ENCODE measurements at regions not wholly inside any gene's neighbourhood (a gene's known extent, or its start where the extent isn't known, plus 50 kb on each side); places are given as distances from the start of the nearest gene placed in this dataset.
A peak's percentile ranks its signal among the peaks of the same experiment; 100 is the strongest.

DNA sequence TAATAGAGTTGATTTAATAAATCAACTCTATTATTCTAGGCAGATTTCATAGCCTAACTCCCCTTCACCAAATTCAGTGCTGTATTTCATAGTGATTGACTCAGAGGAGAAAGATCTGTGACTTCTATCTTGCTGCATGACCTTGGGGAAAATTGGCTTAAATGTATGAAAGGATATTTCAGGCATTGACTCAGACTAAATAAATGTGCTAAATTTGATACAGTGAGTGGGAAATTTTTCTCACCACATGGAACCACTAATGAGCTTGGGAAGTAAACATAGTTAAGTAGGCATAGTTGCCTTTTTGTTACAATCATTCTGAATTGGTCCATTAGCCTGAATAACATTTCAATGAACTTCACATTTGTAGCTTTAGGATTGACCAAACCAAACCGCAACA, 89.0 kb upstream of the PRPS1L1 start:
- intact Hi-C loops (cut with micrococcal nuclease): no loop called here
- H3K4me1 ChIP-seq (ENCODE audit: insufficient read depth, low read length): no peaks in the 10 kb centered on the region
- POLR2A ChIA-PET (ENCODE audit: unreplicated experiment): no interaction called here

GRCh38 chr7:18117482-18117881, 89.8 kb upstream of the PRPS1L1 start:
- Histone ChIP-seq H3K79me2 (ENCODE audit: low read length) (no peaks in the 10 kb centered on the region), H4K20me1 (ENCODE audit: low read length) (no peaks in the 10 kb centered on the region), H3K9me2 (replicated peaks; ENCODE audit: low read length) (no peaks in the 10 kb centered on the region), H3K4me1 (ENCODE audit: insufficient read depth, low read length) (no peaks in the 10 kb centered on the region), H2AFZ (ENCODE audit: low read length) (no peak overlapping the region), H3K27me3 (ENCODE audit: low read length) (no peaks in the 10 kb centered on the region), H3K9ac (ENCODE audit: low read length) (no peak overlapping the region), H3K4me2 (ENCODE audit: low read length) (no peak overlapping the region), H3F3A (ENCODE audit: low read length, unreplicated experiment) (no peaks in the 10 kb centered on the region), H3K9me3 (ENCODE audit: low read length) (no peaks in the 10 kb centered on the region), H3K36me3 (ENCODE audit: low read depth, low read length) (no peaks in the 10 kb centered on the region), H3K27ac (ENCODE audit: low read length) (no peak overlapping the region), H3K4me3 (ENCODE audit: low read length) (no peak overlapping the region)
- intact Hi-C loops (cut with micrococcal nuclease): no loop called here
- ATAC-seq: no peak
- no TSS peak for BruUV-seq (replicated peaks)
- TF ChIP-seq EZH2phosphoT487 (IDR thresholded peaks at IDR 0.05; ENCODE audit: borderline replicate concordance, low read length) (no peak), CTCF (conservative IDR thresholded peaks at IDR 0.05; ENCODE audit: low read depth, low read length) (no peak), EZH2 (IDR thresholded peaks at IDR 0.05; ENCODE audit: low read length, unreplicated experiment) (no peak)
- DNase-seq: no peak
- ChIA-PET CTCF (no interaction called here), POLR2A (ENCODE audit: unreplicated experiment) (interaction anchor here (0.6 kb wide), 1 partner anchor 120 kb away, joined by 3 read pairs; no protein-coding TSS in a partner anchor)

More for the DNA sequence above, 89.0 kb upstream of the PRPS1L1 start:
- no peaks in the 10 kb centered on the region for H3K36me3 ChIP-seq (ENCODE audit: low read depth, low read length)
- DNase-seq (no peak), ATAC-seq (no peak)
- CTCF ChIA-PET: no interaction called here
- no peaks in the 10 kb centered on the region for H4K20me1 ChIP-seq (ENCODE audit: low read length)
- no peak for TF ChIP-seq EZH2 (IDR thresholded peaks at IDR 0.05; ENCODE audit: low read length, unreplicated experiment)
- TF ChIP-seq EZH2phosphoT487 (IDR thresholded peaks at IDR 0.05; ENCODE audit: borderline replicate concordance, low read length): no peak
- no peaks in the 10 kb centered on the region for H3K79me2 ChIP-seq (ENCODE audit: low read length)
- no peak overlapping the region for H2AFZ ChIP-seq (ENCODE audit: low read length)
- H3K9me3 ChIP-seq (ENCODE audit: low read length): no peaks in the 10 kb centered on the region
- no TSS peak for BruUV-seq (replicated peaks)
- H3K4me2 ChIP-seq (ENCODE audit: low read length): no peak overlapping the region
- H3K27ac ChIP-seq (ENCODE audit: low read length): no peak overlapping the region
- no peaks in the 10 kb centered on the region for H3F3A ChIP-seq (ENCODE audit: low read length, unreplicated experiment)
- H3K4me3 ChIP-seq (ENCODE audit: low read length): no peak overlapping the region
- no peaks in the 10 kb centered on the region for H3K9me2 ChIP-seq (replicated peaks; ENCODE audit: low read length)
- H3K9ac ChIP-seq (ENCODE audit: low read length): no peak overlapping the region
- H3K27me3 ChIP-seq (ENCODE audit: low read length): no peaks in the 10 kb centered on the region

DNA sequence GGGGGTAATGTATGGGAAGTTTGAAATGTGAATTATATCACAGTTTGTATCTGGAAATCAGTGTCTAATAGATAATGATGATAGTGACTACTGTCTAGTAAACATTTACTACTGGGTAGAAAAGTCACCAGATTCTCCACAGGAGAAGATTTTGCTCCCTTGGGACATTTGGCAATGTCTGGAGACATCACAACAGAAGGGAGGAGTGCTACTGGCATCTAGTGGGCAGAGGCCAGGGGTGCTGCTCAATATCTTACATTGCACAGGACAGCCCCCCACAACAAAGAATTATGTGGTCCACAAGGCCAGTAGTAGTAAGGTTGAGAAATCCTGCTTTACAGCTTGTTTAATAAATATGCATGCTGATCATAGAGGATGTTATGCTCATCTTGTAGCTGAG, 92.3 kb upstream of the PRPS1L1 start:
- CTCF ChIA-PET: no interaction called here
- no peak overlapping the region for H3K27ac ChIP-seq (ENCODE audit: low read length)
- H3K4me3 ChIP-seq (ENCODE audit: low read length): no peak overlapping the region
- H3K36me3 ChIP-seq (ENCODE audit: low read depth, low read length): no peaks in the 10 kb centered on the region
- H2AFZ ChIP-seq (ENCODE audit: low read length): no peak overlapping the region
- TF ChIP-seq EZH2phosphoT487 (IDR thresholded peaks at IDR 0.05; ENCODE audit: borderline replicate concordance, low read length) (no peak), CTCF (conservative IDR thresholded peaks at IDR 0.05; ENCODE audit: low read depth, low read length) (peak; percentile 64), EZH2 (IDR thresholded peaks at IDR 0.05; ENCODE audit: low read length, unreplicated experiment) (no peak)
- H3K9ac ChIP-seq (ENCODE audit: low read length): no peak overlapping the region
- POLR2A ChIA-PET (ENCODE audit: unreplicated experiment): no interaction called here
- no peaks in the 10 kb centered on the region for H3K9me2 ChIP-seq (replicated peaks; ENCODE audit: low read length)
- H3F3A ChIP-seq (ENCODE audit: low read length, unreplicated experiment): no peaks in the 10 kb centered on the region
- DNase-seq (peak; percentile 38), ATAC-seq (peak; percentile 71)
- intact Hi-C loops (cut with micrococcal nuclease): loop anchor here (1.0 to 10.0 kb wide), 4 partner anchors 149 to 415 kb away; no protein-coding TSS in a partner anchor
- no TSS peak for BruUV-seq (replicated peaks)
- H3K9me3 ChIP-seq (ENCODE audit: low read length): no peaks in the 10 kb centered on the region
- no peaks in the 10 kb centered on the region for H3K27me3 ChIP-seq (ENCODE audit: low read length)
- H3K79me2 ChIP-seq (ENCODE audit: low read length): no peaks in the 10 kb centered on the region
- no peaks in the 10 kb centered on the region for H3K4me1 ChIP-seq (ENCODE audit: insufficient read depth, low read length)
- no peak overlapping the region for H3K4me2 ChIP-seq (ENCODE audit: low read length)
- H4K20me1 ChIP-seq (ENCODE audit: low read length): no peaks in the 10 kb centered on the region
